22Rv1 (cell line): ENCODE measurements at regions not wholly inside any gene's neighbourhood (a gene's known extent, or its start where the extent isn't known, plus 50 kb on each side); places are given as distances from the start of the nearest gene placed in this dataset.

Experiments used
- H3K27ac ChIP-seq: fragments of 450-650 bp; 2 replicates; pipeline ENCODE4 v1.5.1; 2017
- ZFX ChIP-seq: fragments of 450-650 bp; IDR thresholded peaks from 2 replicates; pipeline ENCODE4 v1.6.1; 2017; ENCODE audit warnings: antibody characterized with exemption, borderline replicate concordance
- TF ChIP-seq, protein P1 (sequence below): fragments of 450-650 bp; IDR thresholded peaks from 2 replicates; pipeline ENCODE4 v1.5.1; 2017; ENCODE audit warnings: mild to moderate bottlenecking

DNA sequence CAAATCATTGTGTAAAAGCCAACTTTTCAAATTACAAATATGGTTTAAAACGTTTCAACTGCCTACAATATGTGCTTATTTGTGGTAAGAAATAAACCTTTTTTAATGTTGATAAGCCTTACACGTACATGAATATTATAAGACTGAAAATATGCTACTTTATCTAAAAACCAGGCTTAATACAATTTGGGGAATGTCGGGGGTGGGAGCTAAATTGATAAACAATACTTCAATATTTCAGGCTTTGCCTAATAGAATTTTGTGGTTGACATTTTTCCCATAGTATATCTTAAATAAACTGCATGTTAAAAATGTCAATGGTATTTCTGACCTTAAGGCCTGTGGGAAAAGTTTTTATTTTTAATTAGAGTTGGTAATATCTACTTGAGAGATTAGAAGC is 69.8 kb upstream of the SLIT2 start:
- TF ChIP-seq, protein P1, sequence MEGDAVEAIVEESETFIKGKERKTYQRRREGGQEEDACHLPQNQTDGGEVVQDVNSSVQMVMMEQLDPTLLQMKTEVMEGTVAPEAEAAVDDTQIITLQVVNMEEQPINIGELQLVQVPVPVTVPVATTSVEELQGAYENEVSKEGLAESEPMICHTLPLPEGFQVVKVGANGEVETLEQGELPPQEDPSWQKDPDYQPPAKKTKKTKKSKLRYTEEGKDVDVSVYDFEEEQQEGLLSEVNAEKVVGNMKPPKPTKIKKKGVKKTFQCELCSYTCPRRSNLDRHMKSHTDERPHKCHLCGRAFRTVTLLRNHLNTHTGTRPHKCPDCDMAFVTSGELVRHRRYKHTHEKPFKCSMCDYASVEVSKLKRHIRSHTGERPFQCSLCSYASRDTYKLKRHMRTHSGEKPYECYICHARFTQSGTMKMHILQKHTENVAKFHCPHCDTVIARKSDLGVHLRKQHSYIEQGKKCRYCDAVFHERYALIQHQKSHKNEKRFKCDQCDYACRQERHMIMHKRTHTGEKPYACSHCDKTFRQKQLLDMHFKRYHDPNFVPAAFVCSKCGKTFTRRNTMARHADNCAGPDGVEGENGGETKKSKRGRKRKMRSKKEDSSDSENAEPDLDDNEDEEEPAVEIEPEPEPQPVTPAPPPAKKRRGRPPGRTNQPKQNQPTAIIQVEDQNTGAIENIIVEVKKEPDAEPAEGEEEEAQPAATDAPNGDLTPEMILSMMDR = no peak
- no peak for TF ChIP-seq ZFX
- H3K27ac ChIP-seq = no peak overlapping the region

- H3K27ac ChIP-seq = no peak overlapping the region
- TF ChIP-seq, protein P1 = no peak
- no peak for TF ChIP-seq ZFX
These were observed 71.2 kb upstream of the SLIT2 start for GRCh38 chr4:20180509-20180908.

- no peak overlapping the region for H3K27ac ChIP-seq
- TF ChIP-seq, protein P1 = no peak
- no peak for TF ChIP-seq ZFX
These were observed 72.7 kb upstream of the SLIT2 start for GRCh38 chr4:20178902-20179576.

DNA sequence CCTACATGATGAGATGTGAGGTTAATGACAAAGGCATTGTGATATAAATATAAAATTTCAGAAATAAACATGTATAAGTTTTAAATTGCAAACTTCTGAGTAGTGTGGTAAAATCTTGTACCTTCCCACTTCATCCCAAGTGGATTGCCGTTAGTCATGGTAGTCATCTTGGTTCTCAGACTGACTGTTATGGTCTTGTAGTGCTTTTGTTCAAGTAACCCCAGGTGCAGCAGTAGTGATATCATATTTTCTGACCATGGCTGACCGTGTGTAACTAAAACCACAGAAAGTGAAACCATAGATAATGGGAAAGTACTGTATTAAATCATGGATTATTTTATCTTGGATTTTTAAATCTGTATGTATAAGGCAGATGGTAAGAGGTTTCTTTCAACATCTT is 74.8 kb upstream of the SLIT2 start:
- no peak overlapping the region for H3K27ac ChIP-seq
- TF ChIP-seq ZFX = no peak
- TF ChIP-seq, protein P1 = no peak

DNA sequence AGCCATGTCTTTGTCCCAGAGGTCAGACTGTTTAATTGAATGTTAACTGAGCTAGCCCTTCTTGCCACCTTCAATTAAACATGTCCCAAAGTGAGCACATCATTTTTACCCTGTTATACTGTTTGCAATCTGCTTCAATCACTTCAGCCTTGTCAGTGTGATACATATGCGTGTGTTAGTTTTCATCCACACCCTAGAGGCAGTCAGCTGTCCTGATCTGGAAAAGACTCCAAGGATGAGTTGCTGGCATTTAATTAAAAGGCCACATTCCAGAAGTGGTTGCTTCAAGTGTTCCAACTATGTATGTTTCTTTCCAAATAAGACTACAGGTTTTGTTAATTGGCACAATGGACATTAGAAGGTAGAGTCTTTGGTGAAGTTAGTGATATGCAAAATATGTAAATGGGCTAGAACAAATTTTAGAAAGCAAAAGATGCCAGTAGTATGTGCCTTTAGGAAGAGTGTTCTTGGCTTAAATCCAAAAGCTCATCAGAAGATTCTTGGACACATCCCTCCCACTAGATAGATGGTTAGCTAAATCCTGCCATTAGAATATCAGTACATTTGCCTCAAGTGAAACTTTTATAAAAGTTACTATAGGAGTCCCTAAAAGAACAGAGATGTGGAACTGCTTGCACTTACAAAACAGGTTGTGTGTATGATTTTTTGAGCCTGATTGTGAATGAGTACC is 79.5 kb upstream of the SLIT2 start:
- TF ChIP-seq, protein P1 = no peak
- TF ChIP-seq ZFX = no peak
- H3K27ac ChIP-seq = no peak overlapping the region

DNA sequence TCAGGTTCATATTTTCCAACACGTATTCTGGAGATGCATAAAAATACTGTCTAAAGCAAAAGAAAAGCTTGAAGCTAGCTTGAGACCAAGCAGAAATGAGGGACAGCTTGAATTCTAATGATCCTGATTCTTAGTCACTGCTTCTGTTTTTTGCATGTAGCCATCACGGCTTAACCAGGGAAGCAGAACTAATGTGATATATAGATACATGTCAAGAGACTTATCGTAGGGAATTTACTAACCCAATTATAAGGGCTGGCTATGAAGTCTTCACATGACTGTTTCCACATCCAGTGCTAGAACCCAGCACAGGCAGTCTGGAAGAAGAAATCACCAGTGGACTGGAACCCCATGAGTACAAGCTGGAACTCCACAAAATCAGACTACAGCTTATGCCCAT is 85.2 kb upstream of the SLIT2 start:
- no peak overlapping the region for H3K27ac ChIP-seq
- TF ChIP-seq, protein P1 = no peak
- no peak for TF ChIP-seq ZFX

DNA sequence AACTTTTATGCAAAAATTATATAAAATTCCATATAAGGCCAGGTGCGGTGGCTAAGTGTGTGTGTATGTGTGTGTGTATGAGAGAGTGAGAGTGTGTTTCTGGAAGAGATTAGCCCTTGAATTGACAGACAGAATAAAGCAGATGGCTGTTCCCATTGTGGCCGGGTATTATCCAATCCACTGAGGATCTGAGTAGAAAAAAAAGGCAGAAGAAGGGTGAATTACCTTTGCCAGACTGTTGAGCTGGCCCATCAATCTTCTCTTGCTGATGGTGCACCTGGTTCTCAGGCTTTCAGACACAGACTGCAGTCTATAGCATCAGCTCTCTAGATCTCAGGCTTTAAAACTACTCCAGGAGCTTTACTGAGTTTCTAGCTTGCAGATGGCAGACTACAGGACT is 92.2 kb upstream of the SLIT2 start:
- TF ChIP-seq, protein P1 = no peak
- TF ChIP-seq ZFX = no peak
- H3K27ac ChIP-seq = no peak overlapping the region
